Endometrium (tissue), 2 donors: ENCODE measurements at regions not wholly inside any gene's neighbourhood (a gene's known extent, or its start where the extent isn't known, plus 50 kb on each side); places are given as distances from the start of the nearest gene placed in this dataset.
"Not testable (repeated sequence)": the region's sequence is repeated elsewhere in the genome, so short reads cannot be mapped to it uniquely, and the experiment has no call there.

Source experiments
- FAIRE-seq: peaks from 2 replicates; lab custom pipeline; 2012; peaks lifted over from hg19 to GRCh38; lab: Jason Lieb, UNC
- donor health status: control.
- donor health status: control.

DNA sequence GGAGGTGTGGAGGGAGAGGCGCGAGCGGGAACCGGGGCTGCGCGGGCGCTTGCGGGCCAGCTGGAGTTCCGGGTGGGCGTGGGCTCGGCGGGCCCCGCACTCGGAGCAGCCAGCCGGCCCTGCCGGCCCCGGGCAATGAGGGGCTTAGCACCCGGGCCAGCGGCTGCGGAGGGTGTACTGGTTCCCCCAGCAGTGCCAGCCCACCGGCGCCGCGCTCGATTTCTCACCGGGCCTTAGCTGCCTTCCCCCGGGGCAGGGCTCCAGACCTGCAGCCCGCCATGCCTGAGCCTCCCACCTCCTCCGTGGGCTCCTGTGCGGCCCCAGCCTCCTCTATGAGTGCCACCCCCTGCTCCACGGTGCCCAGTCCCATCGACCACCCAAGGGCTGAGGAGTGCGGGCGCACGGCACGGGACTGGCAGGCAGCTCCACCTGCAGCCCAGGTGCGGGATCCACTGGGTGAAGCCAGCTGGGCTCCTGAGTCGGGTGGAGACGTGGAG lies 141.4 kb downstream of the SPRY1 start:
- FAIRE-seq: not testable (repeated sequence)

GRCh38 chr4:123545667-123546572 lies 149.3 kb downstream of the SPRY1 start:
- FAIRE-seq: no peak

DNA sequence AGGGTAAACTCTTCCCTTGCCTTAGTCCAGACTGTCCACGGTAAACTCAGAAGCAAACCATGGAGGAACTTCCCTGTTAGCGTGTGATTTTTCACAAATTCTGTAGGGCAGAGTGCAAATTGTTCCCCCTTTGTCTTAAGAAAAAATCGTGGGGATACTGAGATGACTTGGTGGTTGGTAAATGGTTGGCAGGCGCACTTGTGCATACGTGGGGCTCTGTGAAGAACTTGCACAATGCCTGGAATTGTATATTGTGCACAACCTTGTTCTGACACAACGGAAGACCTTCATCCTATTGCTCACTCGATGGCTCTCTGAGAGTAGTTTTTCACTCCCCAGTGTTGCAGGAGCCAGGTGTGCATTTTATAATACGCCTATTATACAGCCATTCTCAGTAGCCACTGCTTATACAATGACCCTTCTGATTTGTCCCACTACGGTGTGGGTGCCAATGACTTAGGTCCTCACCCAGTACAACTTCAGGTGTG lies 150.0 kb downstream of the SPRY1 start:
- no peak for FAIRE-seq

- FAIRE-seq: no peak
These were observed 150.9 kb downstream of the SPRY1 start for GRCh38 chr4:123547216-123548165.

- no peak for FAIRE-seq
These were observed 156.7 kb downstream of the SPRY1 start for GRCh38 chr4:123553279-123553678.

DNA sequence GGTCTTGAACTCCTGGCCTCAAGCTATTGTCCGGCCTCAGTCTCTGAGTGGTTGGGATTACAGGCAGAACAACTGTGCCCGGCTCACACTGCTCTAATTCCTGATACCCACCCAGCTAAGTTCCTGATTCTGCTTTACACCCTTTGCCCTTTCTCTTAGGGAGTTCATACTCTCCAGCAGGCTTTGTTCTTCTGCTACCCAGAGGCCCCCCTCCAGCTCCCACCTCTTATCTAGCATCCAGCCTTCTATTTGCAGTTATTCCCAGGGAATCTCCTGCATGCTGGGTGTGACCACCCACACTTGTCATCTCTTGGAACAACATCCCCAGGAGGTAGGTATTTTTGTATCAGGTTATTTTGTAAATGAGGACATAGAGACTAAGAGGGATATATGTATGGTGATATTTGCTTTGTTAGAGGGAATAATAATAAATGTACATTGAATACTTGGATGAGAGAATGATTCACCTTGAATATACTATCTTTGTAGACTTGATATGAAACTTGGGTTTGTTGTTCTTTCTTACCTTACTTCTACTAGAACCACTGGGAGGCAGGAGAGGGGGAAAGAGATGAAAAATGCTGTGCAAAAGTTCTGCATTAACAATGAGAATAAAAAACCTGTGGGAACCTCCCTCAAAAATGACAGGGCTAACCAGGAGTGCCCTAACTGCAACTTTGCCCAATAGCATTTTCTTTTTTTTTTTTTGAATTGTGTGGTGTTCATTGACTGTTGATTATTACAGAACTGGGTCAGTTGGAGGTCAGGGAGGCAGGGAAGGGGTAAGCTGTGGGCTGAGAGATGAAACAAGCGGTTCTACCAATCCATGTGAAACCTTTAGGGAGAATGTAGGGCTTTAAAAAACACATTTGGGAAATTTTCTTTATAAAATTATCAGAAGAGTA lies 157.4 kb downstream of the SPRY1 start:
- no peak for FAIRE-seq

DNA sequence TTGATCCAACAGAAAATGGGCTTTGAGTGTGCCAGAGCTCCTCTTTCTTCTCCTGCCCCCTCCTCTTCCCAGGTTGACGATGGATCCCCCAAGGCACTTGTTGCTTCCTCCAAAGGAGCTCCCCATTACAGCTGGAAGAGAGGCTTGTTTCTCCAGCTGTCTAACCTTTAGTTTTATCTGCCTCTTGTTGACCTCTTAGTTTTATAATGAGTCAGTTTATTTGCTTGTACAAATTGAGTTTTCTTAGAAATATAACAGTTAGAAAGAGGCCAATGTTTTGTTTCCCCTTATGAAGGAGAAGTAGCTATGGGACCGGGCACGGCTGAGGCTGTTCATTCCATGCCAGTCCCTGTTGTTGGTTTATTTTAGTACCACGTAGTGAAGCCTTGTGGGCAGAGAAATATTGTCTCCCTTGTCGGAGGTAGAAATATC lies 158.2 kb downstream of the SPRY1 start:
- FAIRE-seq: no peak

DNA sequence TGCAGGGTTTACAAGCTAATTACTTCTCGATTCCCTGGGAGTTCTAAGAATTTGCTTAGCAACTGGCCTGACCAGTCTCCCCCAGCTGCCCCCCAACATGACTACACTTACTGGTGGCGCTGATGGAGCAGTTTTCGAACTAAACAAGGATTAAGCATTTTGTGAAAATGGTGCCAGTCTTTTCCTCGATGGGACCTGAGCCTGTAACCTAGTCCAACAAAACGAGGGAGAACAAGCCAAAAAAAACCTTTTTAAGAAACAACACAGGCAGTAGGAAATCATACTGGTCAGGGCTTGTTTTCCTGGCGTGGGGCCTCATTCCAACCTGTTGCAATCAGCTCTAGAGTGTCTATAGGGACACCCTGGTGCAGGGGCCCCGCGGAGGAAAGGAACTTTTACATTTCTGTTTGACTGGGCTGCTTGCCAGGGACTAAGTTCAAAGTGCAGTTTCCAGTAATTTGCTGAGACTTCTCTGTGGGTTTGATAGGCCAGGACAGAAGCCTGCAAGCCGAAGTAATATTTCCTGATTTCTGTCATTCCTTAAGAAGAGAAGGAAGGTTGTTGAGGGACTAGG lies 158.7 kb downstream of the SPRY1 start:
- FAIRE-seq: peak; percentile 66

GRCh38 chr4:123555807-123556273 lies 159.2 kb downstream of the SPRY1 start:
- peak; percentile 61 for FAIRE-seq

GRCh38 chr4:123556526-123556925 lies 159.9 kb downstream of the SPRY1 start:
- FAIRE-seq: no peak

- FAIRE-seq: no peak
These were observed 161.4 kb downstream of the SPRY1 start for GRCh38 chr4:123557857-123558536.

DNA sequence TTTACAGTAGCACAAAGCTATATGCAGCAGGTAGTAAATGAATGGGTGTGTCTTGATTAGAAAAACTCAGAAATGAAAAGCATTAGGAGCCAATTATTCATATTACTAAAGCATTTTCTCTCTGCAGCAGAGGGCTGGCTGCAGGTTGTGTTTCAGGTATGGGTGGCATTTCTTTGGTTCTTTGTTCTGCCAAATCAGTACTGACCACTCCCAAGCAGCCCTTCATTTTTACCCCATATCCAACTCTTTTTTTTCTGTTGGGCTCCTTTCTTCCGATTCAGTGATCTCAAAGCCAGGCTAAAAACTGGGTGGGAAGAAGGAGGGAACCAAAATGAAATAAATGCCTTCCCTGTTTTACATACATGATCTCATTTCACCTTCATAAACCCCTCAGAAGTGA lies 162.3 kb downstream of the SPRY1 start:
- FAIRE-seq: no peak

DNA sequence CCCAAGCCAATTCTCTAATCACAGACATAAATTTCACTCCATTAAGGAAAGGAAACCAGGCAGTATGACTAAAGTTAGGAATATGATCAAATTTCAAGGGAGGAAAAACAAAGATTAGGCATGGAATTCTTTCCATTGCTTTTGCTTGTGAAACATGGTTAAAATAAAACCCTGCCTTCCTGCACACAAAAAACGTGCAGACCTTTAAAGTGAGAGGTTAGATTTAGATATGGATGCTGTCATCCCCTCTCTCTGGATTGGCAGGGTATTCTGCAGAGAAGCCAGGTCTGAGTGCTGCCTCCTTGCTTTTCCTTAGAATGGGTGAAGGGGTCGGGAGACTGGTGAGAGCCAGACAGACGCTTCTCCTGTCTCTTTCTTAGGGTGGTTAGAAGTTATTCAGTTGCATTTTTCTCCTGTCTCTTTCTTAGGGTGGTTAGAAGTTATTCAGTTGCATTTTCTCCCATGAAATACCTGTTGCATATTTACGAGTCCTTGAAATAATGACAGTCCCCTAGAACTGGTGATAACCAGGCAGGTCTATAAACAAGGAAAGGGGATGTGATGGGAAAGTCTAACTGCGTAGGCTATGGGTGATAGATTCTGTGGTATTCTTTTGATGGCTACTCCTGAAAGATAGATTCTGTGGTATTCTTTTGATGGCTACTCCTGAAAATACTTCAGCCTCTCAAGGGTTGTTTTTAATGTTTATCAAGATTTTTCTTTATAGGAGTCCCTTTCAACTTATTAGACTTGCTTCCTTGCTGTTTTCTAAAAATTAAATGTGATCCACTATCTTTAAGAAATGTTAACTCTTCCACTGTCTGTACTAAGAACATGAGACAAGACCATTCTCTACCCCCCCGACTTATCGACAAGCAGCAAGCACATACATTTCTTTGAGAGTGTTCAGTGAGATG lies 163.6 kb downstream of the SPRY1 start:
- no peak for FAIRE-seq

GRCh38 chr4:123561525-123561924 lies 164.9 kb downstream of the SPRY1 start:
- FAIRE-seq: no peak

GRCh38 chr4:123562994-123563750 lies 166.6 kb downstream of the SPRY1 start:
- FAIRE-seq: no peak

DNA sequence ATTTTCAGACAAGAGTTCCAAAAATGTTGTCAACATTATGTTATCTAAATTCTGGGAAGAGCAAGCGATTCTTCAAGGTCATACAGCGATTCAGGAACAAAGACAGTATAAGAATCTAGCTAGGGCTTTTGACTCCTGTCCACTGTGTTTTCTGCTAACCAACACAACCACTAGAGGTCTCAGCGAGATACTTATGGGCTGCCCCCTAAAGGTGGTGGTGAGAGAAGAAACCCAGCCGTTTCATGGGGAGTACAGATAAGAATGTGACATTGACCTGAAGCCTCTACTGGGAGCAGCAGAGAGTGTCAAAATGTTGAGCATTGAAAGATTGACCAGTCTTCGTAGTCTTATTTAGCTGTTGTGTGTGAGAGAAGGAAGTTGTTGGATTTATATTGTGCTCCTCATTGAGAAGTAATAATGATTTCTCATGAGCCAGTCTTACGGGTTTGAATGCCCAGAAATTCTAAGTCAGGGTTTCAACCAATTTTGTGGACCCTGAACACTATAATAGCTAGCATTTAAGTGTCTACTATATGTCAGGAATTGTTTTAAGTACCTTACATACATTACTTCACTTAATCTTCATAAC lies 168.3 kb downstream of the SPRY1 start:
- no peak for FAIRE-seq

DNA sequence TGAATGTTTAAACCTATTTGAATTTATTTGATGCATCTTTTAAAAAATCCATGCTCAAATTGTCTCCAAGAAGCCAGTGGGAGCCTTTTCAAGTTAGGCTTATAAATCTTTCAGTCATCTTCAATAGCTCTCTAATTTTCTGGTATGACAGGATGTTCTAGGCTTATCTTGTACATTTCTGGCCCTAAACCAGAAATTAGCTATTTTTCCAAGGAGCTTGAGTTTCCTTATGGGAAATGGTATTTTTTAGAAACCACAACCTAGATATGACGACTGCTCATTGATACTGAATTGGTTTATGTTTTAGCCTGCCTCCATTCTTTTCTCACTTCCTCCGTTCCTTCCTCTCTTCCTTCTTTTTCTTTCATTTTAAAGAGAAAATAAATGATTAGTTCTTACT lies 172.3 kb downstream of the SPRY1 start:
- FAIRE-seq: no peak

- no peak for FAIRE-seq
These were observed 172.9 kb downstream of the SPRY1 start for GRCh38 chr4:123569541-123569940.
